H9 (cell line): ENCODE measurements at regions not wholly inside any gene's neighbourhood (a gene's known extent, or its start where the extent isn't known, plus 50 kb on each side); places are given as distances from the start of the nearest gene placed in this dataset.

Source experiments
- DNase-seq: peaks from one replicate; pipeline ENCODE4 v3.0.0-alpha.2; 2017
- H2AFZ ChIP-seq: one replicate; pipeline ENCODE4 v1.6.1; 2013; ENCODE audit warnings: mild to moderate bottlenecking, low read length, control low read depth, moderate library complexity
- H2AK5ac ChIP-seq: 2 replicates; pipeline ENCODE4 v1.6.1; 2013; ENCODE audit warnings: low read length, control low read depth, mixed read lengths; ENCODE audit not compliant: insufficient read length
- H2BK120ac ChIP-seq: one replicate; pipeline ENCODE4 v1.6.1; 2013; ENCODE audit warnings: low read depth, mild to moderate bottlenecking, low read length, control low read depth, inconsistent platforms; ENCODE audit not compliant: poor library complexity, severe bottlenecking
- H2BK12ac ChIP-seq: 2 replicates; pipeline ENCODE4 v1.6.1; 2013; ENCODE audit warnings: low read length, control low read depth, mixed read lengths, low read depth; ENCODE audit not compliant: insufficient read length
- H2BK15ac ChIP-seq: 2 replicates; pipeline ENCODE4 v1.6.1; 2013; ENCODE audit warnings: low read depth, low read length, control low read depth
- H2BK20ac ChIP-seq: one replicate; pipeline ENCODE4 v1.6.1; 2013; ENCODE audit warnings: low read depth, mild to moderate bottlenecking, low read length, control low read depth, inconsistent platforms; ENCODE audit not compliant: poor library complexity, severe bottlenecking
- H2BK5ac ChIP-seq: 2 replicates; pipeline ENCODE4 v1.6.1; 2013; ENCODE audit warnings: low read length, control low read depth, mixed read lengths; ENCODE audit not compliant: insufficient read length
- H3K14ac ChIP-seq: 2 replicates; pipeline ENCODE4 v1.6.1; 2013; ENCODE audit warnings: low read length, control low read depth; ENCODE audit not compliant: insufficient read depth
- H3K18ac ChIP-seq: 2 replicates; pipeline ENCODE4 v1.6.1; 2013; ENCODE audit warnings: low read depth, mild to moderate bottlenecking, mixed read lengths, low read length, control low read depth; ENCODE audit not compliant: insufficient read length
- H3K23ac ChIP-seq: 2 replicates; pipeline ENCODE4 v1.6.1; 2013; ENCODE audit warnings: low read length, control low read depth, mixed read lengths, low read depth; ENCODE audit not compliant: insufficient read length
- H3K23me2 ChIP-seq: 2 replicates; pipeline ENCODE4 v1.6.1; 2013; ENCODE audit warnings: low read depth, mild to moderate bottlenecking, mixed read lengths, low read length, control low read depth; ENCODE audit not compliant: insufficient read length, poor library complexity, severe bottlenecking
- H3K27ac ChIP-seq: 2 replicates; pipeline ENCODE4 v1.5.1; 2013; ENCODE audit warnings: low read length, control low read depth, mixed read lengths, low read depth; ENCODE audit not compliant: insufficient read length
- H3K27me3 ChIP-seq: 2 replicates; pipeline ENCODE4 v1.6.1; 2013; ENCODE audit warnings: low read length, control low read depth, inconsistent platforms; ENCODE audit not compliant: insufficient read depth
- H3K4ac ChIP-seq: 2 replicates; pipeline ENCODE4 v1.6.1; 2013; ENCODE audit warnings: low read depth, mild to moderate bottlenecking, control low read depth, inconsistent platforms, low read length, moderate library complexity
- H3K4me1 ChIP-seq: 2 replicates; pipeline ENCODE4 v1.6.1; 2013; ENCODE audit warnings: low read length, control low read depth, inconsistent platforms; ENCODE audit not compliant: insufficient read depth
- H3K4me2 ChIP-seq: 2 replicates; pipeline ENCODE4 v1.6.1; 2013; ENCODE audit warnings: low read length, control low read depth, mixed read lengths; ENCODE audit not compliant: insufficient read length, insufficient read depth
- H3K56ac ChIP-seq: 2 replicates; pipeline ENCODE4 v1.6.1; 2013; ENCODE audit warnings: low read depth, mild to moderate bottlenecking, mixed read lengths, low read length, control low read depth; ENCODE audit not compliant: insufficient read length
- H3K79me1 ChIP-seq: 2 replicates; pipeline ENCODE4 v1.6.1; 2013; ENCODE audit warnings: low read depth, mild to moderate bottlenecking, moderate library complexity, low read length, control low read depth, inconsistent platforms; ENCODE audit not compliant: insufficient read depth, poor library complexity, severe bottlenecking
- H3K79me2 ChIP-seq: 2 replicates; pipeline ENCODE4 v1.6.1; 2013; ENCODE audit warnings: low read length, control low read depth, inconsistent platforms; ENCODE audit not compliant: insufficient read depth
- H3K9ac ChIP-seq: 2 replicates; pipeline ENCODE4 v1.6.1; 2013; ENCODE audit warnings: low read length, control low read depth, mixed read lengths; ENCODE audit not compliant: insufficient read length; ENCODE audit errors: extremely low read depth
- H3K9me3 ChIP-seq: one replicate; pipeline ENCODE4 v1.6.1; 2013; ENCODE audit warnings: low read depth, low read length, inconsistent platforms; ENCODE audit not compliant: control insufficient read depth
- H3T11ph ChIP-seq: one replicate; pipeline ENCODE4 v1.6.1; 2013; ENCODE audit warnings: mild to moderate bottlenecking, low read length, control low read depth, inconsistent platforms
- H4K20me1 ChIP-seq: one replicate; pipeline ENCODE4 v1.6.1; 2013; ENCODE audit not compliant: control insufficient read depth, insufficient read length, insufficient read depth
- H4K5ac ChIP-seq: 2 replicates; pipeline ENCODE4 v1.6.1; 2013; ENCODE audit warnings: low read depth, mild to moderate bottlenecking, mixed read lengths, low read length, control low read depth; ENCODE audit not compliant: insufficient read length
- H4K8ac ChIP-seq: replicated peaks from 2 replicates; pipeline ENCODE4 v1.6.1; 2013; ENCODE audit warnings: low read length, control low read depth, mixed read lengths, low read depth; ENCODE audit not compliant: insufficient read length
- H4K91ac ChIP-seq: 2 replicates; pipeline ENCODE4 v1.6.1; 2013; ENCODE audit warnings: low read depth, mild to moderate bottlenecking, moderate library complexity, mixed read lengths, low read length, control low read depth; ENCODE audit not compliant: insufficient read length
- H3K27ac Mint-ChIP-seq, 3 experiments: 2 replicates in 2 of 3; 3 replicates in 1 of 3; pipeline ENCODE4 v1.8.0; 2020 to 2021; ENCODE audit warnings: mixed read lengths in 3 of 3, mild to moderate bottlenecking in 1 of 3, moderate library complexity in 1 of 3
- H3K27me3 Mint-ChIP-seq: 2 replicates; pipeline ENCODE4 v1.8.0; 2021; ENCODE audit warnings: low read depth, mild to moderate bottlenecking, moderate library complexity, mixed read lengths
- H3K36me3 Mint-ChIP-seq, 3 experiments: 2 replicates in 2 of 3; 3 replicates in 1 of 3; pipeline ENCODE4 v1.8.0; 2020 to 2021; ENCODE audit warnings: low read depth in 3 of 3, mixed read lengths in 3 of 3; ENCODE audit not compliant: insufficient read depth in 1 of 3
- H3K4me1 Mint-ChIP-seq, 2 experiments: 2 replicates each; pipeline ENCODE4 v1.8.0; 2020; ENCODE audit warnings: mixed read lengths in 2 of 2
- H3K4me3 Mint-ChIP-seq, 2 experiments: 2 replicates in 1 of 2; 3 replicates in 1 of 2; pipeline ENCODE4 v1.8.0; 2020 to 2021; ENCODE audit warnings: mild to moderate bottlenecking in 2 of 2, mixed read lengths in 2 of 2, moderate library complexity in 1 of 2
- H3K9me3 Mint-ChIP-seq, 2 experiments: 2 replicates in 1 of 2; 3 replicates in 1 of 2; pipeline ENCODE4 v1.8.0; 2020; ENCODE audit warnings: mild to moderate bottlenecking in 2 of 2, mixed read lengths in 2 of 2, moderate library complexity in 1 of 2
- CTCF ChIP-seq: fragments of 200-600 bp; sonication (generic); conservative IDR thresholded peaks from 3 replicates; pipeline ENCODE4 v1.8.0; 2021; ENCODE audit warnings: antibody characterized with exemption, mild to moderate bottlenecking
- WGBS: extraction: QIAGEN DNeasy Blood & Tissue Kit; methylation state at CpG from one replicate; pipeline ENCODE4 v1.1.7; 2013; ENCODE audit warnings: missing lambda C conversion rate, low lambda C conversion rate, mixed read lengths; ENCODE audit not compliant: insufficient read length; ENCODE audit errors: extremely low coverage; 5-methylcytosine and 5-hydroxymethylcytosine counted together

GRCh38 chr11:29161191-29161590, 855.6 kb downstream of the KCNA4 start:
- Histone ChIP-seq H3K4ac (no peak overlapping the region), H3T11ph (no peak overlapping the region), H3K27me3 (no peaks in the 10 kb centered on the region), H2BK12ac (no peak overlapping the region), H4K8ac (no peak overlapping the region), H3K18ac (no peak overlapping the region), H3K9ac (no peak overlapping the region), H3K79me2 (no peaks in the 10 kb centered on the region), H3K4me2 (no peak overlapping the region), H3K9me3 (no peaks in the 10 kb centered on the region), H3K23me2 (no peaks in the 10 kb centered on the region), H3K27ac (no peak overlapping the region), H3K23ac (no peak overlapping the region), H2BK15ac (no peak overlapping the region), H2BK20ac (no peak overlapping the region), H2AK5ac (no peak overlapping the region), H4K91ac (no peak overlapping the region), H3K4me1 (no peaks in the 10 kb centered on the region), H2AFZ (no peak overlapping the region), H3K56ac (no peak overlapping the region), H4K20me1 (no peaks in the 10 kb centered on the region), H2BK5ac (no peak overlapping the region), H3K79me1 (no peaks in the 10 kb centered on the region), H2BK120ac (no peak overlapping the region), H4K5ac (no peak overlapping the region), H3K14ac (no peak overlapping the region)
- no peak for TF ChIP-seq CTCF
- no peak for DNase-seq
- H3K27me3 Mint-ChIP-seq = no peaks in the 10 kb centered on the region
- H3K36me3 Mint-ChIP-seq = no peaks in the 10 kb centered on the region
- no peak overlapping the region for H3K27ac Mint-ChIP-seq
- H3K9me3 Mint-ChIP-seq = no peaks in the 10 kb centered on the region
- peaks cover 3 to 4% of the 10 kb centered on the region in 2 experiments; a peak in 2 of 4 replicates for H3K4me1 Mint-ChIP-seq
- no peak overlapping the region for H3K4me3 Mint-ChIP-seq
- WGBS = no CpG with 5 or more reads among the region's 1 CpG
